Adrenal gland (tissue), 9 donors: ENCODE measurements at regions not wholly inside any gene's neighbourhood (a gene's known extent, or its start where the extent isn't known, plus 50 kb on each side); places are given as distances from the start of the nearest gene placed in this dataset.

Experiments used
- DNase-seq, 7 donors: peaks; one replicate each; pipeline ENCODE4 v3.0.0-alpha.2; 2019 to 2020
- H3K27ac ChIP-seq, 5 donors: fragments of 200-600 bp; sonication (generic) in 4 of 5; 1 replicate in 3 of 5; 2 replicates in 2 of 5; pipeline versions ENCODE4 v1.5.1 to v1.8.0; 2016 to 2020; ENCODE audit warnings: mild to moderate bottlenecking in 1 of 5
- H3K27me3 ChIP-seq: fragments of 200-600 bp; 2 replicates; pipeline ENCODE4 v1.8.0; 2021
- H3K36me3 ChIP-seq, 2 donors: fragments of 200-600 bp; replicated peaks in 1 of 2; 1 replicate in 1 of 2; 2 replicates in 1 of 2; pipeline versions ENCODE4 v1.5.1 to v1.8.0; 2018 to 2022
- H3K4me1 ChIP-seq, 2 donors: fragments of 200-600 bp; replicated peaks in 1 of 2; 1 replicate in 1 of 2; 2 replicates in 1 of 2; pipeline versions ENCODE4 v1.5.1 to v1.8.0; 2018 to 2021
- H3K4me3 ChIP-seq, 4 donors: fragments of 200-600 bp; sonication (generic) in 3 of 4; one replicate each; pipeline ENCODE4 v1.5.1; 2016 to 2018
- H3K9me3 ChIP-seq, 3 donors: fragments of 200-600 bp; sonication (generic) in 1 of 3; replicated peaks in 1 of 3; 1 replicate in 2 of 3; 2 replicates in 1 of 3; pipeline versions ENCODE4 v1.5.1 to v1.8.0; 2016 to 2021
- CTCF ChIP-seq, 6 experiments: fragments of 450-650 bp in 4 of 6; fragments of 200-600 bp in 2 of 6; sonication (generic) in 1 of 6; IDR thresholded peaks; 1 replicate in 5 of 6; 2 replicates in 1 of 6; pipeline versions ENCODE4 v1.5.1 to v1.8.0; 2016 to 2021; ENCODE audit warnings: antibody characterized with exemption in 6 of 6, mild to moderate bottlenecking in 2 of 6, moderate library complexity in 1 of 6
- POLR2A ChIP-seq, 2 donors: fragments of 450-650 bp; IDR thresholded peaks; one replicate each; pipeline ENCODE4 v1.6.1; 2017; ENCODE audit warnings: antibody characterized with exemption in 2 of 2, mild to moderate bottlenecking in 2 of 2, moderate library complexity in 1 of 2
- WGBS, 4 donors: extraction: QIAGEN DNeasy Blood & Tissue Kit in 2 of 4; methylation state at CpG; one replicate each; pipeline versions ENCODE4 v1.1.5 to v1.1.7; 2013 to 2017; 5-methylcytosine and 5-hydroxymethylcytosine counted together
- intact Hi-C, 2 donors: fragments of 100-400 bp; cut with DNase I; formaldehyde crosslinking; loops; one replicate each; pipeline versions ENCODE4 v1.14.1 to v1.15.0; 2022 to 2023
- donor health status: healthy with polysubstance abuse.
- donor health status: Bipolar disorder and iron deficiency.
- donor health status: DM: yes; HTN: yes; CAD: no.
- donor health status: DM: no; HTN: no; CAD: no.
- donor health status: DM: no; HTN: no; CAD: no.

- intact Hi-C loops = no loop called here
- WGBS, 4 donors = 67 to 89% (median 79%) methylated on average over 3 of the region's 3 CpGs
Observed at GRCh38 chr11:86746514-86746913, 53.8 kb upstream of the PRSS23 start.

GRCh38 chr11:86745571-86745970 is 54.8 kb upstream of the PRSS23 start:
- H3K4me1 ChIP-seq = peaks cover 18 to 38% of the 10 kb centered on the region in 2 donors
- H3K27me3 ChIP-seq = no peaks in the 10 kb centered on the region
- DNase-seq = no peak
- TF ChIP-seq POLR2A (IDR thresholded peaks at IDR 0.05) (no peak), CTCF (IDR thresholded peaks at IDR 0.05) (no peak)
- H3K36me3 ChIP-seq = no peaks in the 10 kb centered on the region
- H3K4me3 ChIP-seq = no peak overlapping the region
- WGBS, 4 donors = 98 to 100% (median 99%) methylated on average over 1 to 2 of the region's 2 CpGs
- no peak overlapping the region for H3K27ac ChIP-seq
- intact Hi-C loops = no loop called here
- H3K9me3 ChIP-seq = no peaks in the 10 kb centered on the region

More at GRCh38 chr11:86746514-86746913, 53.8 kb upstream of the PRSS23 start:
- Histone ChIP-seq H3K9me3 (no peaks in the 10 kb centered on the region), H3K4me3 (no peak overlapping the region), H3K4me1 (peaks cover 11 to 28% of the 10 kb centered on the region in 2 donors), H3K27ac (no peak overlapping the region), H3K36me3 (no peaks in the 10 kb centered on the region), H3K27me3 (no peaks in the 10 kb centered on the region)
- no peak for DNase-seq
- TF ChIP-seq CTCF (IDR thresholded peaks at IDR 0.05) (no peak), POLR2A (IDR thresholded peaks at IDR 0.05) (no peak)

- no peaks in the 10 kb centered on the region for H3K36me3 ChIP-seq
- H3K4me3 ChIP-seq = no peak overlapping the region
- TF ChIP-seq POLR2A (IDR thresholded peaks at IDR 0.05) (peak in 1 of 2 donors; percentile 50), CTCF (IDR thresholded peaks at IDR 0.05) (peak in 3 of 6 experiments; percentile 8 to 22 (median 13))
- peaks cover 26 to 46% of the 10 kb centered on the region in 2 donors for H3K4me1 ChIP-seq
- DNase-seq = peak; percentile 76 to 93 (median 91)
- H3K27me3 ChIP-seq = no peaks in the 10 kb centered on the region
- no peaks in the 10 kb centered on the region for H3K9me3 ChIP-seq
- H3K27ac ChIP-seq = peak overlapping the region; percentile 52 to 93 (median 81)
- 40 to 55% (median 45%) methylated on average over 7 of the region's 7 CpGs for WGBS, 4 donors
- intact Hi-C loops = no loop called here
Observed at GRCh38 chr11:86743223-86744118, 56.9 kb upstream of the PRSS23 start.

GRCh38 chr11:86741839-86742805 is 58.2 kb upstream of the PRSS23 start:
- Histone ChIP-seq H3K9me3 (no peaks in the 10 kb centered on the region), H3K27me3 (no peaks in the 10 kb centered on the region), H3K4me1 (peaks cover 31 to 59% of the 10 kb centered on the region in 2 donors), H3K27ac (peak overlapping the region; percentile 58 to 93 (median 90)), H3K4me3 (no peak overlapping the region), H3K36me3 (no peaks in the 10 kb centered on the region)
- intact Hi-C loops = no loop called here
- DNase-seq = no peak
- TF ChIP-seq CTCF (IDR thresholded peaks at IDR 0.05) (no peak), POLR2A (IDR thresholded peaks at IDR 0.05) (no peak)
- WGBS, 4 donors = 89 to 95% (median 92%) methylated on average over 6 of the region's 6 CpGs
